A549 (cell line): ENCODE measurements at regions not wholly inside any gene's neighbourhood (a gene's known extent, or its start where the extent isn't known, plus 50 kb on each side); places are given as distances from the start of the nearest gene placed in this dataset.

Experiments used
- CBX2 ChIP-seq: fragments of 200-600 bp; sonication (generic); IDR thresholded peaks from 2 replicates; pipeline ENCODE4 v1.6.1; 2016; ENCODE audit warnings: low read depth, mild to moderate bottlenecking, borderline replicate concordance
- CTCF ChIP-seq: fragments of >200 bp; sonication (Bioruptor Twin); formaldehyde crosslinking; IDR thresholded peaks from 3 replicates; pipeline ENCODE4 v1.5.1; 2016
- HDAC2 ChIP-seq: fragments of 200-600 bp; sonication (generic); IDR thresholded peaks from 2 replicates; pipeline ENCODE4 v1.6.1; 2016
- MAZ ChIP-seq: fragments of 150-350 bp; IDR thresholded peaks from 2 replicates; pipeline ENCODE4 v1.6.1; 2014; ENCODE audit warnings: antibody characterized with exemption, low read depth, low read length, borderline replicate concordance
- NR3C1 ChIP-seq: fragments of >200 bp; sonication (Bioruptor Twin); formaldehyde crosslinking; IDR thresholded peaks from 3 replicates; pipeline ENCODE4 v1.6.1; 2017
- POLR2A ChIP-seq: IDR thresholded peaks from 2 replicates; pipeline ENCODE4 v1.6.1; 2012; ENCODE audit warnings: mild to moderate bottlenecking, low read length
- TP53 ChIP-seq: fragments of 250-450 bp; sonication (Bioruptor Pico); IDR thresholded peaks from 2 replicates; pipeline ENCODE4 v1.5.0; 2021; ENCODE audit warnings: mild to moderate bottlenecking, moderate library complexity
- USF2 ChIP-seq: fragments of 450-650 bp; IDR thresholded peaks from 2 replicates; pipeline ENCODE4 v1.6.1; 2014; ENCODE audit warnings: antibody characterized with exemption

- no peak for TF ChIP-seq USF2
- TF ChIP-seq TP53 (CRISPR knock-in tag): no peak
- TF ChIP-seq NR3C1: no peak
- no peak for TF ChIP-seq CBX2
- no peak for TF ChIP-seq CTCF
- no peak for TF ChIP-seq HDAC2
- TF ChIP-seq MAZ: no peak
- no peak for TF ChIP-seq POLR2A
Measured at GRCh38 chr2:240349133-240350005, 86.1 kb upstream of the GPC1 start.
